AG10803 (cell line): ENCODE measurements at regions not wholly inside any gene's neighbourhood (a gene's known extent, or its start where the extent isn't known, plus 50 kb on each side); places are given as distances from the start of the nearest gene placed in this dataset.
"Not testable (repeated sequence)": the region's sequence is repeated elsewhere in the genome, so short reads cannot be mapped to it uniquely, and the experiment has no call there.

Source experiments
- DNase-seq: peaks from one replicate; pipeline ENCODE4 v3.0.0; 2010; ENCODE audit warnings: low read depth
- H3K4me3 ChIP-seq: 2 replicates; pipeline ENCODE4 v1.5.1; 2011; ENCODE audit warnings: mild to moderate bottlenecking, low read length, control low read depth
- TF ChIP-seq, protein P1 (sequence below): conservative IDR thresholded peaks from 2 replicates; pipeline ENCODE4 v1.5.1; 2011; ENCODE audit warnings: mild to moderate bottlenecking, low read length, control low read depth, inconsistent platforms

DNA sequence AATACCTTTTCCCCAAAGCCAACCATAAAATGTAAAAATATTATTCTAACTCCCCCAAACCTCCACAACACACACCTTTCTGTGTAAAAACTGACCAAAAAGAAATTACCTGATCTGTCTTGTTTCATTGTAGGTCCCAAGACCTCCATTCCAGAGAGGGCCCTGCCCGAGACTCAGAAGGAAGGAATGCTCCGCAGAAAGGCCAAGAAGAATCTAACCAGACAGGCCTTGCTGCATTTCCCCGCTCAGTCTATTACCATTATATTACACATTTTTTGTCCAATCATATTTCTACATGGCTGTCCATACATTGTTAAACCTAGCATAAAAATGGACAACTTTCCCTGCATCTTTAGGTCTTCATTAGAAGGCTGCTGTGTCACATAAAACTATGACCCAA lies 237.5 kb upstream of the UBASH3B start:
- TF ChIP-seq, protein P1, sequence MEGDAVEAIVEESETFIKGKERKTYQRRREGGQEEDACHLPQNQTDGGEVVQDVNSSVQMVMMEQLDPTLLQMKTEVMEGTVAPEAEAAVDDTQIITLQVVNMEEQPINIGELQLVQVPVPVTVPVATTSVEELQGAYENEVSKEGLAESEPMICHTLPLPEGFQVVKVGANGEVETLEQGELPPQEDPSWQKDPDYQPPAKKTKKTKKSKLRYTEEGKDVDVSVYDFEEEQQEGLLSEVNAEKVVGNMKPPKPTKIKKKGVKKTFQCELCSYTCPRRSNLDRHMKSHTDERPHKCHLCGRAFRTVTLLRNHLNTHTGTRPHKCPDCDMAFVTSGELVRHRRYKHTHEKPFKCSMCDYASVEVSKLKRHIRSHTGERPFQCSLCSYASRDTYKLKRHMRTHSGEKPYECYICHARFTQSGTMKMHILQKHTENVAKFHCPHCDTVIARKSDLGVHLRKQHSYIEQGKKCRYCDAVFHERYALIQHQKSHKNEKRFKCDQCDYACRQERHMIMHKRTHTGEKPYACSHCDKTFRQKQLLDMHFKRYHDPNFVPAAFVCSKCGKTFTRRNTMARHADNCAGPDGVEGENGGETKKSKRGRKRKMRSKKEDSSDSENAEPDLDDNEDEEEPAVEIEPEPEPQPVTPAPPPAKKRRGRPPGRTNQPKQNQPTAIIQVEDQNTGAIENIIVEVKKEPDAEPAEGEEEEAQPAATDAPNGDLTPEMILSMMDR = no peak
- H3K4me3 ChIP-seq = no peak overlapping the region

DNA sequence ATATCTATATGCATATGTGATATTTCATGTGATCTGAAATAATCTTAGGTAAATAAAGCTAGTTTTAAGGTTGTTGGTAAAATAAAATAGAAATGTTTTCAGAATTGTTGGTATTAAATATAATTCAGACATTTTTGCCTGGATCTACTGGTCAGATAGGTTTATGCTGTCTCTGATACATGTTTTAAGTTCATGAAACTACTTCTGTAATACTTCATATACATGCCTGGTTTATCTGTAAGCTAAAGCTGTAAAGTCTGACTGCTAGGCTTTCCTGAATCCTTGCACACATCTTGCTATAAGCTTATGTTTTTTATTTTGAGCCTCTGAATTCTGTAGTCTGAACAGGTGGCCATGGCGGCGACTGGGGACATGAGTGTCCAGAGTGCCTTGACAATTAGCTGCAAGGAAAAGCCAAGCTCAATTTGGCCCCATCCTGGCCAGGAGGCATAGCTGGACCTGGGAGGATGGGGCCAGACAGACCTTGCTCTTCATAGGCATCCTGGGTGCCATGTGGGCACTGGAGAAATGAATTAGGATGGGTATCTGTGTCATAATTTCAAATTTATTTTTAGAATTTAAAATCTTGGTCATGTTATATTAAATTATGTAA lies 241.0 kb upstream of the UBASH3B start:
- H3K4me3 ChIP-seq = no peak overlapping the region
- TF ChIP-seq, protein P1 = no peak
- DNase-seq = no peak

More for the DNA sequence above, 237.5 kb upstream of the UBASH3B start:
- no peak for DNase-seq

DNA sequence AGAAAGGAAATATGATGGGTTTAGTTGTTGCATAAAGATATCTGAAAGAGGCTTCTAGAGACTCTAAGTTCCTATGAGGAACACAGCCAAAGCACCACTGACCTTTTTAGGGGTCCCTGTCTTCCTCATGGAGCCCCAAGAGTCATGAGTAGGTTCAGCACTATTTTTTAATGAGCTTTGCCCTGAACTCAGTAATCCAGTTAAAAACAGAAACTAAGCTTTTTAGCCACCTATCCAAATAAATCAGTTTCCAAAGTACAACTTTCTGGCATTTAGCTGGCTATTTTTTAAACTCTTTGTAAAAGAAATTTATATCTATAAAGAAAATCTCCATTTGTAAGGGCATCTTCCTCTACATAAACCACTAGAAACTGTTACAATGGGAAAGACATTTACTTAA lies 241.8 kb upstream of the UBASH3B start:
- no peak for DNase-seq
- no peak overlapping the region for H3K4me3 ChIP-seq
- TF ChIP-seq, protein P1 = no peak

GRCh38 chr11:122412581-122412980 lies 242.9 kb upstream of the UBASH3B start:
- TF ChIP-seq, protein P1 = no peak
- no peak for DNase-seq

GRCh38 chr11:122406466-122406865 lies 249.1 kb upstream of the UBASH3B start:
- H3K4me3 ChIP-seq = no peak overlapping the region
- TF ChIP-seq, protein P1 = no peak
- no peak for DNase-seq

More at GRCh38 chr11:122412581-122412980, 242.9 kb upstream of the UBASH3B start:
- H3K4me3 ChIP-seq = no peak overlapping the region

DNA sequence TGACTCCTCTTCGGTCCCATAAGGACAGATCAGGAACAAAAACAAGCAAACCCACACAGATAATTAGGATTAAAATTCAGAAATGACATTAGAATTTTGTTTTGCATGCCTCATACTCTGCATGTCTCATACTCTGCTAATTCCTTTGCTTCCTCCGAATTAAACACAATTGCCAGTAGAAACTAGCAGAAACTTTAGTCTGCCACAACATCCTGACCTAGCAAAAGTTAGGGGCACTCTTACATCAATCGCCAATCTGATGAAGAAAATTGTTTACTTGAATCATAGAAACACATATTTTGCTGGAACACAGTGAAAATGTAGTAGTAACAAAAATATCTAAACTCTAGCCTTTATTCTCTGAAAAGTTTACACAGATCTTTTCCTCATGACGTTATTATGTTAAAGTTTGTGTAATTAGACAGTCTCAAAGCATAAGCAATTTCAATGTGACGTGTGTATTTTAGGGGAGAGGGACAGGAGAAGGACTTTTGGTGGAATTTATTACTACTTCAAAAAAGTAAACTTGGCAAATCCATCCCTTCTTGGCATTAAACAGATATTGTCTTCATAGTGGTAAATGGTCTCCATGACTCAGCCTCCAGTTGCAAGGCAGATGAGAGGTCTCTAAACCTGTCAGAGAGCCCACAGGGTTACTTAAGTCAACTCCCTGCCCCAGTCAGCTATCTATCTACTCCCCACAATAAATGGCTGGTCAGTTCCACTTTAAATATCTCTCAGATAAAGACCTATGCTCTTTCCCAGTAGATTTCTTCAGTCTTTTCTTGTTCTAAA lies 249.8 kb upstream of the UBASH3B start:
- DNase-seq = peak; percentile 29
- no peak overlapping the region for H3K4me3 ChIP-seq
- TF ChIP-seq, protein P1 = no peak

- DNase-seq = no peak
- TF ChIP-seq, protein P1 = no peak
- no peak overlapping the region for H3K4me3 ChIP-seq
Observed at GRCh38 chr11:122404571-122404970, 251.0 kb upstream of the UBASH3B start.

DNA sequence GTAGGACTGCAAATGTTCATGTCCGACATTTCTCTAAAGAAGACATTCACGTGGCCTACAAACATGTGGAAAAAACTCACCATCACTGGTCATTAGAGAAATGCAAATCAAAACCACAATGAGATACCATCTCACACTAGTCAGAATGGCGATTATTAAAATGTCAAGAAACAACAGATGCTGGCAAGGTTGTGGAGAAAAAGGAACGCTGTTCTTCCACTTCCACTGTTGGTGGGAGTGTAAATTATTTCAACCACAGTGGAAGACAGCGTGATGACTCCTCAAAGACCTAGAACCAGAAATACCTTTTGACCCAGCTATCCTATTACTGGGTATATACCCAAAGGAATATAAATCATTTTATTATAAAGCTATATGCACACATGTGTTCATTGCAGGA lies 253.9 kb upstream of the UBASH3B start:
- H3K4me3 ChIP-seq = not testable (repeated sequence)
- peak; percentile 47 for DNase-seq
